ENCODE measurements at regions not wholly inside any gene's neighbourhood (a gene's known extent, or its start where the extent isn't known, plus 50 kb on each side); places are given as distances from the start of the nearest gene placed in this dataset.

DNA sequence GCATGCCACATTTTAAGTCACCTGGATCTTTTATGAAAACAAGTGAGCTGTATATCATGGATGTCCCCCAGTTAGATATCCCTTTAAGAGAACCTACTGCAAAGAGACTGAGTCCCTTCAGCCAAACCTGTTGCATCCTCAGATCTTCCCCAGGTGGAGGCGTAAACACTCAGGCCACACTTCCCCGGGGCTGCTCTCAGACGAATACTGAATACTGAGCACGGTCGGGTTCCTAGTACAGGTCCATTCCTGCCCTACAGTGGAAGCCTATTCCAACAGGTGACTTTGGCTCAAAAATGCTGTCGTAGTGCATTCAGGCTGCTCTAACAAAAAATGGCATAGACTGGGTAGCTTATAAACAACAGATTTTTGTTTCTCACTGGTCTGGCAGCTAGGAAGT, 320.2 kb upstream of the CLNK start:
- TF ChIP-seq POLR2AphosphoS5 (IDR thresholded peaks at IDR 0.05; ENCODE audit: low read depth, low read length) (no peak), EGR1 (IDR thresholded peaks at IDR 0.05; ENCODE audit: low read depth) (no peak), CTCF (IDR thresholded peaks at IDR 0.05 in 2 of 3, conservative IDR thresholded peaks at IDR 0.05 in 1 of 3; ENCODE audit: borderline replicate concordance in 1 of 3, insufficient read depth in 1 of 3, low read depth in 2 of 3, low read length in 2 of 3) (no peak), POLR2A (IDR thresholded peaks at IDR 0.05; ENCODE audit: borderline replicate concordance, extremely low read depth, insufficient read depth, insufficient read length) (no peak), YY1 (IDR thresholded peaks at IDR 0.05; ENCODE audit: extremely low read depth, insufficient replicate concordance, low read depth, low read length) (no peak), JUND (IDR thresholded peaks at IDR 0.05) (no peak)
- TF ChIP-seq, protein P1, sequence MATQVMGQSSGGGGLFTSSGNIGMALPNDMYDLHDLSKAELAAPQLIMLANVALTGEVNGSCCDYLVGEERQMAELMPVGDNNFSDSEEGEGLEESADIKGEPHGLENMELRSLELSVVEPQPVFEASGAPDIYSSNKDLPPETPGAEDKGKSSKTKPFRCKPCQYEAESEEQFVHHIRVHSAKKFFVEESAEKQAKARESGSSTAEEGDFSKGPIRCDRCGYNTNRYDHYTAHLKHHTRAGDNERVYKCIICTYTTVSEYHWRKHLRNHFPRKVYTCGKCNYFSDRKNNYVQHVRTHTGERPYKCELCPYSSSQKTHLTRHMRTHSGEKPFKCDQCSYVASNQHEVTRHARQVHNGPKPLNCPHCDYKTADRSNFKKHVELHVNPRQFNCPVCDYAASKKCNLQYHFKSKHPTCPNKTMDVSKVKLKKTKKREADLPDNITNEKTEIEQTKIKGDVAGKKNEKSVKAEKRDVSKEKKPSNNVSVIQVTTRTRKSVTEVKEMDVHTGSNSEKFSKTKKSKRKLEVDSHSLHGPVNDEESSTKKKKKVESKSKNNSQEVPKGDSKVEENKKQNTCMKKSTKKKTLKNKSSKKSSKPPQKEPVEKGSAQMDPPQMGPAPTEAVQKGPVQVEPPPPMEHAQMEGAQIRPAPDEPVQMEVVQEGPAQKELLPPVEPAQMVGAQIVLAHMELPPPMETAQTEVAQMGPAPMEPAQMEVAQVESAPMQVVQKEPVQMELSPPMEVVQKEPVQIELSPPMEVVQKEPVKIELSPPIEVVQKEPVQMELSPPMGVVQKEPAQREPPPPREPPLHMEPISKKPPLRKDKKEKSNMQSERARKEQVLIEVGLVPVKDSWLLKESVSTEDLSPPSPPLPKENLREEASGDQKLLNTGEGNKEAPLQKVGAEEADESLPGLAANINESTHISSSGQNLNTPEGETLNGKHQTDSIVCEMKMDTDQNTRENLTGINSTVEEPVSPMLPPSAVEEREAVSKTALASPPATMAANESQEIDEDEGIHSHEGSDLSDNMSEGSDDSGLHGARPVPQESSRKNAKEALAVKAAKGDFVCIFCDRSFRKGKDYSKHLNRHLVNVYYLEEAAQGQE (IDR thresholded peaks at IDR 0.05; ENCODE audit: low read depth), result no peak
- TF ChIP-seq, protein P2, sequence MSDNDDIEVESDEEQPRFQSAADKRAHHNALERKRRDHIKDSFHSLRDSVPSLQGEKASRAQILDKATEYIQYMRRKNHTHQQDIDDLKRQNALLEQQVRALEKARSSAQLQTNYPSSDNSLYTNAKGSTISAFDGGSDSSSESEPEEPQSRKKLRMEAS (IDR thresholded peaks at IDR 0.05), result no peak
